ES-I3 (cell line): ENCODE measurements at regions not wholly inside any gene's neighbourhood (a gene's known extent, or its start where the extent isn't known, plus 50 kb on each side); places are given as distances from the start of the nearest gene placed in this dataset.

Source experiments
- H3K36me3 ChIP-seq: 2 replicates; pipeline ENCODE4 v1.6.1; 2013; ENCODE audit warnings: mild to moderate bottlenecking, low read length, control low read depth, moderate library complexity; ENCODE audit not compliant: insufficient read depth
- H3K4me1 ChIP-seq: 2 replicates; pipeline ENCODE4 v1.6.1; 2013; ENCODE audit warnings: mild to moderate bottlenecking, control low read depth, low read length; ENCODE audit not compliant: insufficient read depth
- H3K9ac ChIP-seq: 2 replicates; pipeline ENCODE4 v1.6.1; 2013; ENCODE audit warnings: low read depth, mild to moderate bottlenecking, low read length, moderate library complexity
- H3K9me3 ChIP-seq: 2 replicates; pipeline ENCODE4 v1.6.1; 2013; ENCODE audit warnings: mild to moderate bottlenecking, low read length, moderate library complexity; ENCODE audit not compliant: control insufficient read depth, insufficient read depth

DNA sequence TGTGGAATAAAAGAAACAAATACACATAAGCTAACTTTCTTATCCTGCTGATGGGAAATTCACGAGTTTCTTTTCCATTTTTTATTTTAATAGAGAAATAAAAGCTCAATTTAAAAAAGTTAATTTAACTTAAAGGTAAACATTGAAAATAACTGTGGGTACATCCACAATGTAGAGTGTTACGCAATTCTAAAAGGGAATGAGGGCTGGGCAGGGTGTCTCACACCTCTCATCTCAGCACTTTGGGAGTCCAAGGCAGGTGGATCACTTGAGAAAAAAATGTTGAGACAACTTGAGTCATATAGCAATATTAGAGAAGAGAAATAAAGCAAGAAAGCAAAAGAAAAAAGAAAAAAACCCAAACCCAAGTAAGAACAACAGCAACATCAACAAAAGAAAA, 207.0 kb downstream of the DIPK2A start:
- Histone ChIP-seq H3K4me1 (no peaks in the 10 kb centered on the region), H3K9ac (no peak overlapping the region), H3K9me3 (no peaks in the 10 kb centered on the region), H3K36me3 (no peaks in the 10 kb centered on the region)

DNA sequence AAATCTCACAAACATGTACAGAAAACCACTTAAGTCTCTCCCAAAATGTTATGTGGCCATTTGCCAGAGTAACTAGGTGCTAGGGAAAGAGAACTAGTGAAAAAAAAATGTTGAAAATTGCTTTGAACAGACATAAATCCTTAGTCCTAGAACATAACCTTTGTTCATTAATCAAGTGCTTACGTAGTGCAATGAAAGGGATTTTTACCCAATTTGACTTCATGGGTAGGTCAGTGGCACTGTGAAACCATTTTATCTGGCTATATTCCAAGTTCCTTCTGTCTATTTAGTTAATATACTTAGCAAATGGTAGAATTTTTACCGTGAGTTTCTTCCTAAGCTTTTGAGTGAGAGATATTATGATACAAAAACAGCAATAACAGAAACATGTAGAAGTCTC, 209.4 kb downstream of the DIPK2A start:
- Histone ChIP-seq H3K4me1 (no peaks in the 10 kb centered on the region), H3K9ac (no peak overlapping the region), H3K9me3 (0 out of 2 replicates have a peak, but pooled peaks cover 3% of the 10 kb centered on the region), H3K36me3 (no peaks in the 10 kb centered on the region)

DNA sequence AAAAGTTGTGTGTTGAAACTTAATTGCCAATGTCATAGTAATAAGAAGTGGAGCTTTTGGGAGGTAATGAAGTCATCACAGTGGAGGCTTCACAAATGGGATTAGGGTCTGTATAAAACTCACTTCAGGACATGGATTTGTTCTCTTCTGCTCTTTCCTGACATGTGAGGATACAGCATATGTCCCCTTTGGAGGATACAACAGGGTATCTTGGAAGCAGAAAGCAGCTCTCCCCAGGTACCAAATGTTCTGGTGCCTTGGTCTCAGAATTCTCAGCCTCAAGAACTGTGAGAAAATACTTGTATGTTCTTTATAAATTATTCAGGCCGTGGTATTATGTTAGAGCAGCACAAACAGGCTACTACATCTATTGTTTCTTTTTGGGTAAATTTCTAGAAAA, 210.9 kb downstream of the DIPK2A start:
- Histone ChIP-seq H3K4me1 (no peaks in the 10 kb centered on the region), H3K9ac (no peak overlapping the region), H3K9me3 (0 out of 2 replicates have a peak, but pooled peaks cover 3% of the 10 kb centered on the region), H3K36me3 (no peaks in the 10 kb centered on the region)

DNA sequence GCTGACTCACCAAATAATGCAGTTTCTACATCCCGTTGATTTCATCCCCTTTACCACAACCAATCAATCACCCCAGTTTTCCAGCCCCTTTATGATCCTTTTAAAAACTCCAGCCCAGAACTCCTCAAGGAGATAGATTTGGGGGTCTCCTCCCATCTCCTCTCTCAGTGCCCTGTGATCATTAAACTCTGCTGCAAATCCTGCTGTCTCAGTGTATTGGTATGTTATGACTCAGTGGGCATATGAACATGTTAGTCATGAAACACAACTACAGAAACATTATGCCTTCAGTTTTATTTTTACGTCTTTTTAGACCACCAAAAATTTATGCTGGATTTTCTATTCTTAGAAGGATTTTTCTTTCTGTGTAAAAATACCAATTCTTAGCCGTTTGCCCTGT, 213.7 kb downstream of the DIPK2A start:
- no peaks in the 10 kb centered on the region for H3K4me1 ChIP-seq
- no peaks in the 10 kb centered on the region for H3K36me3 ChIP-seq
- H3K9me3 ChIP-seq = 0 out of 2 replicates have a peak, but pooled peaks cover 3% of the 10 kb centered on the region
- no peak overlapping the region for H3K9ac ChIP-seq

DNA sequence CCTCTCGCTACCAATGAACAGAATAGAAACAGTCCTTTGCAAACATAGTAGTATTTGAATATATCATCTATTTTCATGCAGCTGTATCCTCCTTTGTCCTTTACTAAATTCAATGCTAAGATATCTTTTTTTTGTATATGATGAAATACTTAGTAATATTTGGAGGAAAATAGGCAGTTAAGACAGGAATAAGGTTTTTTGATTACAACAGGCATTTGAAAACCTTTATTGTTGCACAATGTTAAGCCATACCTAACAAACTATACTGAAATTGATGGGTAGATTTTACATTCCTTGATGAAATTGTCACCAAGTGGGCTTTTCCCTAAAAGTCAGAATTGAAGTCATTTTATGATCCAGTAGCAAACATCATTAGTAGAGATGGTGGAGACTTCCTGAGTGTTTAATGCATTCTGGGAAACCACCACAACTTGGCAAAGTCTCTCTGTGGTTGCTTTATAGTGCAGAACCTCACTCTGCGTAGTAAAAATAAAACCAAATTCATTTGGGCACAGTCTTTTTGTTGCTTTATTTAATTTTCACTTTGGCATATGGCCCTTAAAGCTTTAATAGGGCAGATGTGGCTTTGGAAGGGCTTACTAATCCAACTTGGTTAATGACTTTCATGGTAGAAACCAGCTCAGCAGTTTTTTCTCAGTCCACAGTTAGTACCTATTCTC, 216.0 kb downstream of the DIPK2A start:
- Histone ChIP-seq H3K9ac (no peak overlapping the region), H3K4me1 (no peaks in the 10 kb centered on the region), H3K9me3 (0 out of 2 replicates have a peak, but pooled peaks cover 3% of the 10 kb centered on the region), H3K36me3 (no peaks in the 10 kb centered on the region)

DNA sequence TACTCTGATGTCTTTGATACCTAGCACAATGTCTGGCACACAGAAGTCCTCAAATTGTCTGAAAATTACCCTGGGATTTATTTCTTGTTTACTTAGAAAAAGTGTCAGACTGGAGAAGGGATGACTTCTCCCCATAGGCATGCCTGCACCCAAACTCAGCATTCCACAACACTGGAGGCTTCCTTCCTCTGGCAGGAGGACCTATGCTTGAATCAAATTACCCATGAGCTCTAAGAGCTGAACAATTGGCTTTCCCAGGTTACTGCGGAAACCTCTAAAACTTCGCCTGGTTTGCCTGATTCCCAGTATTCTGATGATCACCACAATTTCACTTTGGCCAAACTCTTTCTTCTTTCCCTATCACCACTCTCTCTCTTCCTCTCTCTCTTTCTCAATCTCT, 217.4 kb downstream of the DIPK2A start:
- no peaks in the 10 kb centered on the region for H3K4me1 ChIP-seq
- H3K36me3 ChIP-seq = no peaks in the 10 kb centered on the region
- H3K9ac ChIP-seq = no peak overlapping the region
- 0 out of 2 replicates have a peak, but pooled peaks cover 3% of the 10 kb centered on the region for H3K9me3 ChIP-seq

DNA sequence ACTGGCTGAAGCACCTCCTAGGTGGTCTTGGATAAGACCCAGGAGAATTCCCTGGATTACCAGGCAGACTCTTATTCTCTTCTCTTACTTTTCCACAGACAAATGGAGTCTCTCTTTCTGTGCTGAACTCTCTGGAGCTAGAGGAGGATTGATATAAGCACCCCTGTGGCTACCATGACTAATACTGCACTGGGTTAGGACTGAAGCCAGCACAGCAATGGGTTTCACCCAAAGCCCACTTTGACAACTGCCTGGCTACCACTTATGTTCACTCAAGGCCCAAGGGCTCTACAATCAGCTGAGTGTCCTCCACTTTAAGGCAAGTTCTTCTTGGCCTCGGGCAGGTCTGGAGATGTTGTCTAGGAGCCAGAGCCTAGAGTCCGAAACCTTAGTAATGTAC, 225.5 kb downstream of the DIPK2A start:
- no peaks in the 10 kb centered on the region for H3K4me1 ChIP-seq

DNA sequence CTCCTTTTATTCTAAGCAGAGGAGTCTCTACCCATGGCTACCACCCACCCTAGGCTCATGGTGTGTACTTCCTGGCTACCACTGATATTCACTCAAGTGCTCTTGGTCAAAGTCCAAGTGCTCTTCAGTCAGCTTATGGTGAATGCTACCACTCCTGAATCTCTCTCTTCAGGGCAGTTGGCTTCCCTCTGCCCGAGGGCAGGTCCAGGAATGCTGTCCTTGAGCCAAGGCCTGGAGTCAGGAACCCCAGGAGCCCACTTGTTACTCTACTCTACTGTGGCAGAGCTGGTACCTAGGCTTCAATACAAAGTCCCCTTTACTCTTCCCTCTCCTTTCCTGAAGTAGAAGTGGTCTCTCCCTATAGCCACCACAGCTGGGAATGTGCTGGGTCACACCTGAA, 226.0 kb downstream of the DIPK2A start:
- Histone ChIP-seq H3K36me3 (no peaks in the 10 kb centered on the region), H3K9ac (no peak overlapping the region), H3K9me3 (no peaks in the 10 kb centered on the region), H3K4me1 (no peaks in the 10 kb centered on the region)

More for the DNA sequence above, 225.5 kb downstream of the DIPK2A start:
- Histone ChIP-seq H3K36me3 (no peaks in the 10 kb centered on the region), H3K9ac (no peak overlapping the region), H3K9me3 (no peaks in the 10 kb centered on the region)

DNA sequence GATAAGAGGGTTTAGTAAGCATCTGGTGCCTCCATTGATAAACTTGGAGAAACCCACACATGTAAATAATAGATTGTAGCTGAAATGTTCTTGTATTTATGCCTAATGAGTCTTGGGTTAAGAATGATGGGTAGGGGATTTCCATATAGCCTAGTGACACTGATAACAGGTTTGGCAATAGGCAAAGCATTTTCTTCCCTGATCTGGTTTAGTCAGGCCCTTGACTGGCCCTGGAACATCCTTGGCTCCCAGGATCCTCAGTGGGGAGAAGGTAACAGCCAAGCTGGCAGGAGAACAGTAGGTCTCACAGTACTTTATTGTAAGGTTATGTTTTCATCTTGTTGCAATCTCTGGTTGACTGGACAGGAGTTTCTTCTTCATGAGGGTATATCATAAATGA, 228.4 kb downstream of the DIPK2A start:
- H3K9ac ChIP-seq = no peak overlapping the region
- H3K9me3 ChIP-seq = no peaks in the 10 kb centered on the region
- H3K4me1 ChIP-seq = no peaks in the 10 kb centered on the region
- H3K36me3 ChIP-seq = no peaks in the 10 kb centered on the region

DNA sequence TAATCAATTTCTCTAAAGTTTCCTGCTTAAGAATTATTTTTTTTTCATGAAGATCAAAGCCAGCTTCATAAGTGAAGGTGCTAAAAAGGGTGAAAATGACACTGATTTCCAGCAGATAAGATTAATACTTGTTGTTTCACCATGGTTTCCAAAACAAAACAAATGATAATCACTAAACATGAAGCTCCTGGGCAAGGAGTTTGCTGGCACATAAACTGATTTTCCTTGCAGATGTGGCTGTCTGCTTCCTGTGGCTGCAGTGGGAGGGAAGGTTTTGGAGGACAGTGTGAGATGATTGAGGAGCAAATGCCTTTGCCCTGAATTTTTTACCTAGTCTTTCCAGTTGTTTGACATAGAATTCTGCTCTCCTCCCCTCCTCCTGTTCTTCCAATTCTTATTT, 228.8 kb downstream of the DIPK2A start:
- no peaks in the 10 kb centered on the region for H3K9me3 ChIP-seq
- no peaks in the 10 kb centered on the region for H3K36me3 ChIP-seq
- H3K9ac ChIP-seq = no peak overlapping the region
- no peaks in the 10 kb centered on the region for H3K4me1 ChIP-seq

DNA sequence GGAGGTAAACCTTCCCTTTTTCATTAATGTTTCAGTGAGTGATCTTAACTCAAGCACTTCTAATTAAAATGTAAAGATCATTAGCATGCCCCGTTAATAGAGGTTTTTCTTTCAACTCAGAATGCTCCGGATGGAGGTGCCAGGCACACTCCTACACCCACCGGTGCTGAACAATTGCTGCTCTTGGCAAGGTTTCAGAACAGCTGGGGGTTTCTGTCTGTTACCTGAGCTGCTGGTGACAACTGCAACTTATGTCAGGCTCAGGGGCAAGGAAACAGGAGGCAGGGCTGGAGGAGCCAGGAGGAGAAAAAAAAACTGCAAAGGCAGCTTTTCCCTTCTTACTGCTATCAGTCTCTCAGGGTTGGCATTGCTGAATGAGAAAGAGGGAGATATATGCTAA, 250.1 kb downstream of the DIPK2A start:
- Histone ChIP-seq H3K4me1 (no peaks in the 10 kb centered on the region), H3K9me3 (no peaks in the 10 kb centered on the region), H3K9ac (no peak overlapping the region), H3K36me3 (no peaks in the 10 kb centered on the region)

DNA sequence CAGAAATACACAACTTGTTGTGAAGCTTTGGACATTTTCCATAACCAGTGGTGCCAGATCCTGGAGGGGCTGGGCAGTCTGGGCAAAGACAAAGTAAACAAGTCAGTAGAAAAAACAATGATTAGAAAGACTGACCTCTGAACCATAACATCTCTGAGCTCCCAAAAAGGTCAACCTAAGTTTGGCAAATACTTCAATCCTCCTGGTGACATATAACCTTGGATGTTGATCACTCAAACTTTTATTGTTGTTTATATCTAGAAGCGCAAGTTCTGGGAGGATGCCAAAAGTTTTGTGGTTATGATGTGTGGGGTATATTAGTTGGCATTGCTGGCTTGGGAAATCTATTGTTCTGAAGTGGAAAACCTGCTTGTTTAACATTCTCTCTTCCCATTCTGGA, 257.7 kb downstream of the DIPK2A start:
- Histone ChIP-seq H3K36me3 (no peaks in the 10 kb centered on the region), H3K9ac (no peak overlapping the region), H3K4me1 (no peaks in the 10 kb centered on the region), H3K9me3 (no peaks in the 10 kb centered on the region)

DNA sequence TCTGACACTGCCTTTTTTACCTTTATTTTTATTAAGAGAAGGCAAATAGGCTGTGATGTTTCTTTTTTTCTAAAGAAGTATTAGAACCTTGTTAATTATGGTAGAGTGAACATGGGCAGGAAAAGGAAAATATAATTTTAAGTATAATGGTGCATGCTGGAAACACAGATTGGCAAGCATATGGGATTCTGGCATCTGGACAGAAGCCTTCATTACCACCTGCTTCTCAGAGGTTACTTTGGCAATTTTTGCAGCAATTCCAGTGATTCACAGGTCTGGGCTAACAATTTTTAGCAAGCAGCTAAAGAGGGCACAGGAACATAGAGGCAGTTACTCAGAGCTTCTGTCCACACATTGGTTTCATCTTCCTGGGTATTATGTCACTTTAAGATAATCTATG, 258.3 kb downstream of the DIPK2A start:
- H3K9ac ChIP-seq = no peak overlapping the region
- H3K4me1 ChIP-seq = no peaks in the 10 kb centered on the region
- no peaks in the 10 kb centered on the region for H3K9me3 ChIP-seq
- H3K36me3 ChIP-seq = no peaks in the 10 kb centered on the region

DNA sequence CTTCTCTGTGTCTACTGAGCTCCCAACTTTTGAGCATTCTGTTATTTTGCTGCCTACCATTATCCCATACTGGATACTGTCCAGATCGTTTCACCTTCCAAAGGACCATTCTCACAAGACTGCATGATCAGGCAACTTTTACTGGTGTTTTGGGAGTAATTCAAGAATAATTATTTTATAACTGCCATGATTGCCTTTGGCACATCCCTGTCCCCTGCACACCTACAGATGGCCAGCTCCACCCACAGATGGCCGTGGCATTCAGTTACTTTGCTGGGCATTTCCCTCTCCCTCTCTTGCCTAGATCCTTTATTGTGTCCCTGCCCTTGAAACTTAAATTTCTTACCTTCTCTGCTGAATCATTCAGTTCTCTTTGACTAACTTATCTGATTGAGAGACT, 263.9 kb downstream of the DIPK2A start:
- no peaks in the 10 kb centered on the region for H3K9me3 ChIP-seq

DNA sequence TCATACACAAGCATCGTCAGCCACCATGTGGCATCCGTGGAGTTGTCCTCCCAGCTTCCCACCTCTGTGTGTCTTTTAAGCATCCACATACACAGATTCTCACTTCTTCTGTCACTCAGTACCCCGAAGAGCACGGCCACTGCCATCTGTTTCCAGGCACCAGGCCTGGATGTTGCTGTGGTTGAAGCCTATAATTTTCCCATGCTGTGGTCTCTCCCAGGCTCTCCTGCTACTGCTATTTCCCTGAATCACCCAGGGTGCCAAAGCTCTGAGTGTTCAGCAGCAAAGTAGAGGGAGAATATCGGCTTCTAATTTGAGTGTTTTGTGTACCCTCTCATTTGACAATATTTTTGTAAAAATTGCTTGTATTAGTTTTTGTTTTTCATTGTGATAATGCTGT, 265.7 kb downstream of the DIPK2A start:
- Histone ChIP-seq H3K9ac (no peak overlapping the region), H3K4me1 (no peaks in the 10 kb centered on the region), H3K9me3 (no peaks in the 10 kb centered on the region), H3K36me3 (no peaks in the 10 kb centered on the region)

More for the DNA sequence above, 263.9 kb downstream of the DIPK2A start:
- Histone ChIP-seq H3K9ac (no peak overlapping the region), H3K36me3 (no peaks in the 10 kb centered on the region), H3K4me1 (no peaks in the 10 kb centered on the region)
